Endothelial cell of umbilical vein (primary cell): ENCODE measurements at regions not wholly inside any gene's neighbourhood (a gene's known extent, or its start where the extent isn't known, plus 50 kb on each side); places are given as distances from the start of the nearest gene placed in this dataset.

Experiments
- BruUV-seq: library from RNA; stranded (reverse); fragments of 400-500 nt; replicated peaks from 2 replicates; lab custom pipeline; 2021; lab: Mats Ljungman, UMichigan
- CTCF ChIA-PET: fragments of 300-600, 350-600 bp; sonication (Branson Sonifier 250); formaldehyde crosslinking; loops from one replicate; lab custom pipeline; 2021; ENCODE audit warnings: antibody characterized with exemption, inconsistent platforms; lab: Charles Lee
- POLR2A ChIA-PET: fragments of 300-600, 350-600 bp; sonication (Branson Sonifier 250); formaldehyde crosslinking; loops from one replicate; lab custom pipeline; 2021; ENCODE audit warnings: antibody characterized with exemption, inconsistent platforms; lab: Charles Lee
- DNase-seq: peaks from one replicate; pipeline ENCODE4 v3.0.0-alpha.2; 2011; ENCODE audit warnings: low read depth, low spot score
- FAIRE-seq: peaks from 2 replicates; lab custom pipeline; 2011; peaks lifted over from hg19 to GRCh38; lab: Jason Lieb, UNC
- H2AFZ ChIP-seq: 2 replicates; pipeline ENCODE4 v1.6.0; 2012; ENCODE audit warnings: low read depth, low read length, control low read depth, inconsistent platforms
- H3K27ac ChIP-seq: 2 replicates; pipeline ENCODE4 v1.5.1; 2011; ENCODE audit warnings: low read depth, mild to moderate bottlenecking, control low read depth, low read length, moderate library complexity; ENCODE audit not compliant: insufficient read depth
- H3K27me3 ChIP-seq, 2 experiments: 2 replicates each; pipeline versions ENCODE4 v1.6.0 to v1.6.1; 2011; ENCODE audit warnings: low read length in 2 of 2, mixed read lengths in 1 of 2; ENCODE audit not compliant: control insufficient read depth in 2 of 2, insufficient read depth in 2 of 2
- H3K36me3 ChIP-seq, 2 experiments: 2 replicates in 1 of 2; 3 replicates in 1 of 2; pipeline ENCODE4 v1.5.1; 2011; ENCODE audit warnings: low read length in 2 of 2, mild to moderate bottlenecking in 1 of 2, moderate library complexity in 1 of 2; ENCODE audit not compliant: control insufficient read depth in 2 of 2, insufficient read depth in 2 of 2; ENCODE audit errors: extremely low read depth in 1 of 2
- H3K4me1 ChIP-seq: 3 replicates; pipeline ENCODE4 v1.5.1; 2011; ENCODE audit warnings: mild to moderate bottlenecking, low read length; ENCODE audit not compliant: control insufficient read depth, insufficient read depth; ENCODE audit errors: extremely low read depth
- H3K4me2 ChIP-seq: 2 replicates; pipeline ENCODE4 v1.6.1; 2011; ENCODE audit warnings: low read length, control low read depth, mixed read lengths; ENCODE audit not compliant: insufficient read depth
- H3K4me3 ChIP-seq, 3 experiments: fragments of 200-600 bp in 1 of 3; sonication (generic), shearing (Covaris generic) in 1 of 3; replicated peaks in 1 of 3; 2 replicates each; pipeline ENCODE4 v1.5.1; 2011 to 2016; ENCODE audit warnings: control low read depth in 3 of 3, low read length in 3 of 3, mild to moderate bottlenecking in 2 of 3, inconsistent platforms in 1 of 3, low read depth in 1 of 3, moderate library complexity in 1 of 3; ENCODE audit not compliant: insufficient read depth in 1 of 3
- H3K79me2 ChIP-seq: 2 replicates; pipeline ENCODE4 v1.6.0; 2012; ENCODE audit warnings: low read length, inconsistent platforms; ENCODE audit not compliant: control insufficient read depth, insufficient read depth
- H3K9ac ChIP-seq: replicated peaks from 2 replicates; pipeline ENCODE3; 2011; ENCODE audit warnings: low read length, control low read depth; ENCODE audit not compliant: insufficient read depth; ENCODE audit errors: extremely low read depth
- H3K9me1 ChIP-seq: replicated peaks from 3 replicates; pipeline ENCODE4 v1.6.0; 2011; ENCODE audit warnings: mild to moderate bottlenecking, low read length; ENCODE audit not compliant: control insufficient read depth, insufficient read depth; ENCODE audit errors: extremely low read depth
- H3K9me3 ChIP-seq: replicated peaks from 2 replicates; pipeline ENCODE4 v1.5.1; 2012; ENCODE audit warnings: low read length, inconsistent platforms; ENCODE audit not compliant: control insufficient read depth, insufficient read depth
- H4K20me1 ChIP-seq: replicated peaks from 2 replicates; pipeline ENCODE3; 2011; ENCODE audit warnings: mild to moderate bottlenecking, low read length; ENCODE audit not compliant: control insufficient read depth, insufficient read depth; ENCODE audit errors: extremely low read depth
- CTCF ChIP-seq, 2 donors: IDR thresholded peaks; 1 replicate in 1 of 2; 2 replicates in 1 of 2; pipeline ENCODE4 v1.5.1; 2011; ENCODE audit warnings: low read length in 2 of 2, mild to moderate bottlenecking in 2 of 2, moderate library complexity in 2 of 2, control low read depth in 1 of 2, inconsistent platforms in 1 of 2, low read depth in 1 of 2; ENCODE audit not compliant: insufficient read depth in 1 of 2; ENCODE audit errors: extremely low read depth in 1 of 2
- FOS ChIP-seq: IDR thresholded peaks from 2 replicates; pipeline ENCODE4 v1.6.1; 2011; ENCODE audit warnings: mild to moderate bottlenecking, low read length, moderate library complexity, borderline replicate concordance; ENCODE audit not compliant: insufficient read depth
- GATA2 ChIP-seq: IDR thresholded peaks from 2 replicates; pipeline ENCODE4 v1.7.0; 2011; ENCODE audit warnings: low read depth, mild to moderate bottlenecking, moderate library complexity, mixed read lengths, low read length; ENCODE audit not compliant: insufficient read length, insufficient read depth
- JUN ChIP-seq: IDR thresholded peaks from 2 replicates; pipeline ENCODE4 v1.6.1; 2011; ENCODE audit warnings: borderline replicate concordance, low read depth; ENCODE audit not compliant: insufficient read length, insufficient read depth
- MAX ChIP-seq: IDR thresholded peaks from 2 replicates; pipeline ENCODE4 v1.6.1; 2011; ENCODE audit not compliant: insufficient read depth, insufficient read length
- MYC ChIP-seq: IDR thresholded peaks from one replicate; pipeline ENCODE4 v1.6.1; 2011; ENCODE audit warnings: mild to moderate bottlenecking, low read depth, low read length
- POLR2A ChIP-seq: IDR thresholded peaks from 2 replicates; pipeline ENCODE4 v1.6.1; 2012; ENCODE audit warnings: low read depth, mild to moderate bottlenecking, control low read depth, low read length
- POLR2AphosphoS5 ChIP-seq: IDR thresholded peaks from 2 replicates; pipeline ENCODE4 v1.6.1; 2012; ENCODE audit warnings: low read depth, mild to moderate bottlenecking, control low read depth, low read length, moderate library complexity; ENCODE audit not compliant: insufficient read depth
- dilution Hi-C: fragments of 300-500 bp; cut with MboI; formaldehyde crosslinking; loops from one replicate; pipeline ENCODE4 v1.15.0; 2019; ENCODE audit warnings: low sequenced_read_pairs; ENCODE audit not compliant: extremely low pct_ligation_motif_present
- intact Hi-C: fragments of 100-400 bp; cut with micrococcal nuclease; formaldehyde crosslinking; loops from one replicate; pipeline ENCODE4 v1.10.0; 2022

DNA sequence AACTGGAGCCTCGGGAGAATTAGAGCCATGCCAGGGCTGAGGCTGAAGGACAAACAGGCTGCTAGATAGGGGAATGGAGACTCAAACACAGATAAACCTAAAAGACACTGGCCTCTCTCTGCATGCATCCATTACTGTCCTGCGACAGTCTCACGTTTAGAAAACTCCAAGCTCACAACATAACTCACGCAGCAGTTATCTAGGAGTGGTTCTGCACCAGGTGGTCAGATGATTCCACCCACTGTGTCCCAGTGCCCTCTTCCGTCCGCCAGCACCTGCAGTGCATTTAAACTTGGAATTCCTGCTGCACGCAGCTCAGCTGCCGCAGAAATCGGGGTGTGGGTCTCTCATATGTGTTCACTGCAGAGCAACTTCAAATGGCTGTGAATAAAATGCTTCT is 272.6 kb upstream of the IRX2 start:
- H4K20me1 ChIP-seq = no peaks in the 10 kb centered on the region
- no peaks in the 10 kb centered on the region for H3K36me3 ChIP-seq
- DNase-seq = no peak
- H2AFZ ChIP-seq = no peak overlapping the region
- H3K9me1 ChIP-seq = no peaks in the 10 kb centered on the region
- no TSS peak for BruUV-seq
- H3K4me1 ChIP-seq = no peaks in the 10 kb centered on the region
- no peak overlapping the region for H3K4me2 ChIP-seq
- ChIA-PET POLR2A (no interaction called here), CTCF (no interaction called here)
- intact Hi-C loops = no loop called here
- no peak overlapping the region for H3K9ac ChIP-seq
- dilution Hi-C loops = no loop called here
- H3K79me2 ChIP-seq = no peaks in the 10 kb centered on the region
- peaks cover 11% of the 10 kb centered on the region for H3K9me3 ChIP-seq
- TF ChIP-seq FOS = no peak
- TF ChIP-seq POLR2A = no peak
- no peak for TF ChIP-seq POLR2AphosphoS5
- no peak for TF ChIP-seq MAX
- no peak for TF ChIP-seq MYC
- no peak for TF ChIP-seq JUN
- no peak for TF ChIP-seq CTCF (IDR thresholded peaks at IDR 0.05; ENCODE audit: extremely low read depth in 1 of 2, insufficient read depth in 1 of 2, low read depth in 1 of 2, low read length in 2 of 2)
- TF ChIP-seq GATA2 = no peak
- no peak overlapping the region for H3K4me3 ChIP-seq
- no peaks in the 10 kb centered on the region for H3K27me3 ChIP-seq
- H3K27ac ChIP-seq = no peak overlapping the region
- no peak for FAIRE-seq
